H9 (cell line): ENCODE measurements at regions not wholly inside any gene's neighbourhood (a gene's known extent, or its start where the extent isn't known, plus 50 kb on each side); places are given as distances from the start of the nearest gene placed in this dataset.

Experiments
- DNase-seq: peaks from one replicate; pipeline ENCODE4 v3.0.0-alpha.2; 2017
- H2AFZ ChIP-seq: one replicate; pipeline ENCODE4 v1.6.1; 2013; ENCODE audit warnings: mild to moderate bottlenecking, low read length, control low read depth, moderate library complexity
- H2AK5ac ChIP-seq: 2 replicates; pipeline ENCODE4 v1.6.1; 2013; ENCODE audit warnings: low read length, control low read depth, mixed read lengths; ENCODE audit not compliant: insufficient read length
- H2BK120ac ChIP-seq: one replicate; pipeline ENCODE4 v1.6.1; 2013; ENCODE audit warnings: low read depth, mild to moderate bottlenecking, low read length, control low read depth, inconsistent platforms; ENCODE audit not compliant: poor library complexity, severe bottlenecking
- H2BK12ac ChIP-seq: 2 replicates; pipeline ENCODE4 v1.6.1; 2013; ENCODE audit warnings: low read length, control low read depth, mixed read lengths, low read depth; ENCODE audit not compliant: insufficient read length
- H2BK15ac ChIP-seq: 2 replicates; pipeline ENCODE4 v1.6.1; 2013; ENCODE audit warnings: low read depth, low read length, control low read depth
- H2BK20ac ChIP-seq: one replicate; pipeline ENCODE4 v1.6.1; 2013; ENCODE audit warnings: low read depth, mild to moderate bottlenecking, low read length, control low read depth, inconsistent platforms; ENCODE audit not compliant: poor library complexity, severe bottlenecking
- H2BK5ac ChIP-seq: 2 replicates; pipeline ENCODE4 v1.6.1; 2013; ENCODE audit warnings: low read length, control low read depth, mixed read lengths; ENCODE audit not compliant: insufficient read length
- H3K14ac ChIP-seq: 2 replicates; pipeline ENCODE4 v1.6.1; 2013; ENCODE audit warnings: low read length, control low read depth; ENCODE audit not compliant: insufficient read depth
- H3K18ac ChIP-seq: 2 replicates; pipeline ENCODE4 v1.6.1; 2013; ENCODE audit warnings: low read depth, mild to moderate bottlenecking, mixed read lengths, low read length, control low read depth; ENCODE audit not compliant: insufficient read length
- H3K23ac ChIP-seq: 2 replicates; pipeline ENCODE4 v1.6.1; 2013; ENCODE audit warnings: low read length, control low read depth, mixed read lengths, low read depth; ENCODE audit not compliant: insufficient read length
- H3K23me2 ChIP-seq: 2 replicates; pipeline ENCODE4 v1.6.1; 2013; ENCODE audit warnings: low read depth, mild to moderate bottlenecking, mixed read lengths, low read length, control low read depth; ENCODE audit not compliant: insufficient read length, poor library complexity, severe bottlenecking
- H3K27ac ChIP-seq: 2 replicates; pipeline ENCODE4 v1.5.1; 2013; ENCODE audit warnings: low read length, control low read depth, mixed read lengths, low read depth; ENCODE audit not compliant: insufficient read length
- H3K27me3 ChIP-seq: 2 replicates; pipeline ENCODE4 v1.6.1; 2013; ENCODE audit warnings: low read length, control low read depth, inconsistent platforms; ENCODE audit not compliant: insufficient read depth
- H3K4ac ChIP-seq: 2 replicates; pipeline ENCODE4 v1.6.1; 2013; ENCODE audit warnings: low read depth, mild to moderate bottlenecking, control low read depth, inconsistent platforms, low read length, moderate library complexity
- H3K4me1 ChIP-seq: 2 replicates; pipeline ENCODE4 v1.6.1; 2013; ENCODE audit warnings: low read length, control low read depth, inconsistent platforms; ENCODE audit not compliant: insufficient read depth
- H3K4me2 ChIP-seq: 2 replicates; pipeline ENCODE4 v1.6.1; 2013; ENCODE audit warnings: low read length, control low read depth, mixed read lengths; ENCODE audit not compliant: insufficient read length, insufficient read depth
- H3K56ac ChIP-seq: 2 replicates; pipeline ENCODE4 v1.6.1; 2013; ENCODE audit warnings: low read depth, mild to moderate bottlenecking, mixed read lengths, low read length, control low read depth; ENCODE audit not compliant: insufficient read length
- H3K79me1 ChIP-seq: 2 replicates; pipeline ENCODE4 v1.6.1; 2013; ENCODE audit warnings: low read depth, mild to moderate bottlenecking, moderate library complexity, low read length, control low read depth, inconsistent platforms; ENCODE audit not compliant: insufficient read depth, poor library complexity, severe bottlenecking
- H3K79me2 ChIP-seq: 2 replicates; pipeline ENCODE4 v1.6.1; 2013; ENCODE audit warnings: low read length, control low read depth, inconsistent platforms; ENCODE audit not compliant: insufficient read depth
- H3K9ac ChIP-seq: 2 replicates; pipeline ENCODE4 v1.6.1; 2013; ENCODE audit warnings: low read length, control low read depth, mixed read lengths; ENCODE audit not compliant: insufficient read length; ENCODE audit errors: extremely low read depth
- H3K9me3 ChIP-seq: one replicate; pipeline ENCODE4 v1.6.1; 2013; ENCODE audit warnings: low read depth, low read length, inconsistent platforms; ENCODE audit not compliant: control insufficient read depth
- H3T11ph ChIP-seq: one replicate; pipeline ENCODE4 v1.6.1; 2013; ENCODE audit warnings: mild to moderate bottlenecking, low read length, control low read depth, inconsistent platforms
- H4K20me1 ChIP-seq: one replicate; pipeline ENCODE4 v1.6.1; 2013; ENCODE audit not compliant: control insufficient read depth, insufficient read length, insufficient read depth
- H4K5ac ChIP-seq: 2 replicates; pipeline ENCODE4 v1.6.1; 2013; ENCODE audit warnings: low read depth, mild to moderate bottlenecking, mixed read lengths, low read length, control low read depth; ENCODE audit not compliant: insufficient read length
- H4K8ac ChIP-seq: replicated peaks from 2 replicates; pipeline ENCODE4 v1.6.1; 2013; ENCODE audit warnings: low read length, control low read depth, mixed read lengths, low read depth; ENCODE audit not compliant: insufficient read length
- H4K91ac ChIP-seq: 2 replicates; pipeline ENCODE4 v1.6.1; 2013; ENCODE audit warnings: low read depth, mild to moderate bottlenecking, moderate library complexity, mixed read lengths, low read length, control low read depth; ENCODE audit not compliant: insufficient read length
- H3K27ac Mint-ChIP-seq, 3 experiments: 2 replicates in 2 of 3; 3 replicates in 1 of 3; pipeline ENCODE4 v1.8.0; 2020 to 2021; ENCODE audit warnings: mixed read lengths in 3 of 3, mild to moderate bottlenecking in 1 of 3, moderate library complexity in 1 of 3
- H3K27me3 Mint-ChIP-seq: 2 replicates; pipeline ENCODE4 v1.8.0; 2021; ENCODE audit warnings: low read depth, mild to moderate bottlenecking, moderate library complexity, mixed read lengths
- H3K36me3 Mint-ChIP-seq, 3 experiments: 2 replicates in 2 of 3; 3 replicates in 1 of 3; pipeline ENCODE4 v1.8.0; 2020 to 2021; ENCODE audit warnings: low read depth in 3 of 3, mixed read lengths in 3 of 3; ENCODE audit not compliant: insufficient read depth in 1 of 3
- H3K4me1 Mint-ChIP-seq, 2 experiments: 2 replicates each; pipeline ENCODE4 v1.8.0; 2020; ENCODE audit warnings: mixed read lengths in 2 of 2
- H3K4me3 Mint-ChIP-seq, 2 experiments: 2 replicates in 1 of 2; 3 replicates in 1 of 2; pipeline ENCODE4 v1.8.0; 2020 to 2021; ENCODE audit warnings: mild to moderate bottlenecking in 2 of 2, mixed read lengths in 2 of 2, moderate library complexity in 1 of 2
- H3K9me3 Mint-ChIP-seq, 2 experiments: 2 replicates in 1 of 2; 3 replicates in 1 of 2; pipeline ENCODE4 v1.8.0; 2020; ENCODE audit warnings: mild to moderate bottlenecking in 2 of 2, mixed read lengths in 2 of 2, moderate library complexity in 1 of 2
- WGBS: extraction: QIAGEN DNeasy Blood & Tissue Kit; methylation state at CpG from one replicate; pipeline ENCODE4 v1.1.7; 2013; ENCODE audit warnings: missing lambda C conversion rate, low lambda C conversion rate, mixed read lengths; ENCODE audit not compliant: insufficient read length; ENCODE audit errors: extremely low coverage; 5-methylcytosine and 5-hydroxymethylcytosine counted together
- TF ChIP-seq, protein P1 (sequence below): fragments of 200-600 bp; sonication (generic); conservative IDR thresholded peaks from 3 replicates; pipeline ENCODE4 v1.8.0; 2021; ENCODE audit warnings: antibody characterized with exemption, mild to moderate bottlenecking

DNA sequence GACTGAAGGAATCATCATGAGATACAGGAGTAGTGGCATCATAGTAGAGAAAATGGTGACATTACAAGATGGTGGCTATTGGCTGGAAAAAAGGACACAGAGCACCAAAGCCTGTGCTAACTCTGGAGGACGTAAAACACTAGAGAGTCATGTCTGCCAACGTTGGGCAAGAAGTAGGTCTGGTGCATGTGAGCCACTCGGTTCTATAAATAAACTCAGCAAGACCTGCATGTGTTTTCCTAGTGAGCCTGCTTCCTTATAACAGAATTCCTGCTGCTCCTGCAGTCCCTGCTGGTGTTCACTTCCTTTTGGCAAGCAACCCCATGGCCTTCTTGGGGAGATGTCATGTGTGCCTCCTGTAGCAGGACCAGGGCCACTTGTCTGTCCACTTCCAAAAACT lies 325.2 kb downstream of the OSR1 start:
- Histone ChIP-seq H4K20me1 (no peaks in the 10 kb centered on the region), H3K27me3 (no peaks in the 10 kb centered on the region), H2BK5ac (no peak overlapping the region), H3T11ph (no peak overlapping the region), H2BK20ac (no peak overlapping the region), H4K5ac (no peak overlapping the region), H2BK15ac (no peak overlapping the region), H3K79me2 (no peaks in the 10 kb centered on the region), H3K4me2 (no peak overlapping the region), H4K8ac (no peak overlapping the region), H3K18ac (no peak overlapping the region), H4K91ac (no peak overlapping the region), H2BK120ac (no peak overlapping the region), H2AFZ (no peak overlapping the region), H3K4ac (no peak overlapping the region), H3K23ac (no peak overlapping the region), H3K79me1 (no peaks in the 10 kb centered on the region), H3K27ac (no peak overlapping the region), H2BK12ac (no peak overlapping the region), H3K9ac (no peak overlapping the region), H3K9me3 (no peaks in the 10 kb centered on the region), H2AK5ac (no peak overlapping the region), H3K56ac (no peak overlapping the region), H3K14ac (no peak overlapping the region), H3K4me1 (no peaks in the 10 kb centered on the region), H3K23me2 (no peaks in the 10 kb centered on the region)
- Mint-ChIP-seq H3K4me1 (peaks cover 4 to 6% of the 10 kb centered on the region in 2 experiments), H3K9me3 (no peaks in the 10 kb centered on the region), H3K36me3 (no peaks in the 10 kb centered on the region), H3K27me3 (no peaks in the 10 kb centered on the region), H3K4me3 (no peak overlapping the region), H3K27ac (no peak overlapping the region)
- no CpG with 5 or more reads among the region's 3 CpGs for WGBS
- TF ChIP-seq, protein P1, sequence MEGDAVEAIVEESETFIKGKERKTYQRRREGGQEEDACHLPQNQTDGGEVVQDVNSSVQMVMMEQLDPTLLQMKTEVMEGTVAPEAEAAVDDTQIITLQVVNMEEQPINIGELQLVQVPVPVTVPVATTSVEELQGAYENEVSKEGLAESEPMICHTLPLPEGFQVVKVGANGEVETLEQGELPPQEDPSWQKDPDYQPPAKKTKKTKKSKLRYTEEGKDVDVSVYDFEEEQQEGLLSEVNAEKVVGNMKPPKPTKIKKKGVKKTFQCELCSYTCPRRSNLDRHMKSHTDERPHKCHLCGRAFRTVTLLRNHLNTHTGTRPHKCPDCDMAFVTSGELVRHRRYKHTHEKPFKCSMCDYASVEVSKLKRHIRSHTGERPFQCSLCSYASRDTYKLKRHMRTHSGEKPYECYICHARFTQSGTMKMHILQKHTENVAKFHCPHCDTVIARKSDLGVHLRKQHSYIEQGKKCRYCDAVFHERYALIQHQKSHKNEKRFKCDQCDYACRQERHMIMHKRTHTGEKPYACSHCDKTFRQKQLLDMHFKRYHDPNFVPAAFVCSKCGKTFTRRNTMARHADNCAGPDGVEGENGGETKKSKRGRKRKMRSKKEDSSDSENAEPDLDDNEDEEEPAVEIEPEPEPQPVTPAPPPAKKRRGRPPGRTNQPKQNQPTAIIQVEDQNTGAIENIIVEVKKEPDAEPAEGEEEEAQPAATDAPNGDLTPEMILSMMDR, result no peak
- DNase-seq, result no peak
